ENCODE measurements at regions not wholly inside any gene's neighbourhood (a gene's known extent, or its start where the extent isn't known, plus 50 kb on each side); places are given as distances from the start of the nearest gene placed in this dataset.

DNA sequence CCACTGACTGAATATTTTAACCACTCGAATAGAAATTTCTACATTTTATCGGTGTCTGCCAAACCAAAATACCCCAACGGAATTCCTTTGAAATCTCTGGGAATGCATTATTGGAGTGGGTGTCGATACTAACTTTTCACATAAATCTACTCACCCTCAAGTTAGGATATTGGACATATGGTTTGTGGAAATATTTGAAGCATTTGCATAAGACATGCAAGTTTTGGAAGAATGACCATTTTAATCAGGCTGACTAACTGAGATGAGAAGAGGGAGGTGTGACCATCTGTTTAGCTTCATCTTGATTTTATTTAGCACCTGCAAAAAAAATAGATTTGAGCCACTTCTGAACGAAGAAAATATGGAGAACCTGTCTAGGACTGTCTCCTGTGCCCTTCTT is 61.2 kb downstream of the KLF6 start:
- no peak overlapping the region for H3K27ac ChIP-seq (ENCODE audit: low read depth, low read length)
- 69 to 84% (median 75%) methylated on average over 5 of the region's 5 CpGs for WGBS, 3 donors

- 38 to 80% (median 48%) methylated on average over 8 of the region's 8 CpGs for WGBS, 3 donors
- H3K27ac ChIP-seq (ENCODE audit: low read depth, low read length), result no peak overlapping the region
Observed at GRCh38 chr10:3720228-3721019, 64.6 kb downstream of the KLF6 start.

- no peak overlapping the region for H3K27ac ChIP-seq (ENCODE audit: low read depth, low read length)
- WGBS, 3 donors, result 60 to 93% (median 91%) methylated on average over 16 to 17 of the region's 17 CpGs
Observed at GRCh38 chr10:3719024-3719843, 65.8 kb downstream of the KLF6 start.

DNA sequence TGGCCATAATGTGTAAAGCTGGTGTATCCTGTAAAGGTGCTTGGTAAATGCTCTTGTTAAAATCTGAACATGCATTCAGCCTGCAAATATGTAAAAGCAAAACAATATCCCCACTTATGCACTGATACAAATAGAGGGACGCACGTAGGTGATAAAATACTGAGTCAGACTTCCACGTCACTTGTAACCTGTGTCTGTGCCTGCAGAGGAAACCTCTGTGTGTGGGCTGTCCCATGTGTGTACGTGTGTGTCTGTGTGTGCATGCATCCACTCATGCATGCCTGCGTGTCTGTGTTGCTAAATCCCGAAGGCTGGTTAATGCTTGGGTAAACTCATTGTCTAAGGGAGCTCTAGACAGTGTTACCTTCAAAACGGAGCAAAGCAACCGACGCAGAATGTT is 68.9 kb downstream of the KLF6 start:
- H3K27ac ChIP-seq (ENCODE audit: low read depth, low read length), result no peak overlapping the region
- 81 to 95% (median 90%) methylated on average over 9 of the region's 9 CpGs for WGBS, 3 donors

- WGBS, 3 donors, result 75 to 90% (median 84%) methylated on average over 2 of the region's 2 CpGs
- H3K27ac ChIP-seq (ENCODE audit: low read depth, low read length), result no peak overlapping the region
Observed at GRCh38 chr10:3714967-3715366, 70.0 kb downstream of the KLF6 start.

GRCh38 chr10:3714531-3714930 is 70.5 kb downstream of the KLF6 start:
- no peak overlapping the region for H3K27ac ChIP-seq (ENCODE audit: low read depth, low read length)
- WGBS, 3 donors, result 80 to 86% (median 82%) methylated on average over 6 of the region's 6 CpGs

DNA sequence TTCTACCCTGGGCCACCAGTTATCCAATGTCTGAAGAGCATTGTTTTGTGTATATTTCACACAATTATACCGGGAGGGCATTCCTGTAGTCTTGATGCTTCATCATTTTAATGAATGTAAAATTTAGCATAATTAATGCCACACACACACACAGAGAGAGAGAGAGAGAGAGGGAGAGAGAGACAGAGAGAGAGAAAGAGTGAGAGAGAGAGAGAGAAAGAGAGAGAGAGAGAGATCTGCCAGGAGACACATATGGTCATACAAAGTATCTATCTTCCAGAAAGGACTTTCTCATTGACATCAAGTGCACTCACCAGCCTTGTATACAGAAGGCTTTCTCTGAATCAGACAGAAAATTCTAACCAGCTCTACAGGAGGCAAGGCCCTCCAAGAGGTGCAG is 72.3 kb downstream of the KLF6 start:
- 95 to 100% (median 97%) methylated on average over 1 of the region's 1 CpG for WGBS, 3 donors
- H3K27ac ChIP-seq (ENCODE audit: low read depth, low read length), result no peak overlapping the region

DNA sequence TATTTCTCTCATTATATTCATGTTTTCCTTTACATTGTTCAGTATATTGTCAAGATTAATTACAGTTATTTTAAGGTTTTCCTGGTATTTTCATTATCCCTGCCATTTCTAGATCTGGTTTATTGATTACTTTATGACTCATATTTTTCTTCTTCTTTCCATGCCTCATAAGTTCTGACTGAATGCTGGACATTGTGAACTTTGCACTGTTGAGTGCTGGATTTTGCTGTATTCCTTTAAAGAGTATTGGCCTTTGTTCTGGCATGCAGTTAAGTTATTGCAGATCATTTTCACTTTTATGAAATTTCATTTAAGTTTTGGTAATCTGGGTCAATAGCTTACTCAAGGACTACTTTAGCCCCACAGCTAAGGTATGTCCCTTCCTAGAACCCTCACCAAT is 73.1 kb downstream of the KLF6 start:
- no peak overlapping the region for H3K27ac ChIP-seq (ENCODE audit: low read depth, low read length)

- WGBS, 3 donors, result 63 to 85% (median 78%) methylated on average over 3 of the region's 3 CpGs
- no peak overlapping the region for H3K27ac ChIP-seq (ENCODE audit: low read depth, low read length)
Observed at GRCh38 chr10:3710764-3711163, 74.2 kb downstream of the KLF6 start.

DNA sequence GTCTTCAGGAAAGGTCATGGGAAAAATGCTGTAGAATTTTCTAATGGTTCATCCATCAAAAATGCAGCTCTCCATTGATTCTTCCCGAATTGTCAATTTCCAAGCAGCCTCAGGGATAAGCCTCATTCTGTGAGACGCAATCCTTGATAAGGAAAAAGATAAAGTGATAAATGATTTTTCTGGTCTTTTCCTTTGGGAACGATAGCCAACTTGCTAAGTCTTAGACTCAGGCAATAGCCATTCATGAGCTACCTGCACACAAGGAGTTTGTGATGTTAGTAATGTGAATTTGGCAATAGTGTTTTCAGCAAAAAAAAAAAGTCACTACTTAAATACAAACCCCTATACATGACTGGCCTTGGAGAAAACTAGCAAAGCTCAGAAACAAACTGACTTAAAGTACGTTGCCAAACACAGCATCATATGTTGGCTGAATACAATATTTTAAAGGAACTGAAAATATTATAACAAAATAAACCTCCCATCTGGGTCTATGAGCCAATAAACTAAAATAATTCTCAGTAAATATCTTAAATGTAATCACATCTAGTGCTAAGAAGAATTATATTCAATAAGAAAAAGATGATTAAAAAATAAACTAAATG is 75.5 kb downstream of the KLF6 start:
- WGBS, 3 donors, result 29 to 84% (median 80%) methylated on average over 4 of the region's 4 CpGs
- no peak overlapping the region for H3K27ac ChIP-seq (ENCODE audit: low read depth, low read length)

GRCh38 chr10:3708852-3709251 is 76.2 kb downstream of the KLF6 start:
- 43 to 69% (median 68%) methylated on average over 6 of the region's 6 CpGs for WGBS, 3 donors
- H3K27ac ChIP-seq (ENCODE audit: low read depth, low read length), result no peak overlapping the region

DNA sequence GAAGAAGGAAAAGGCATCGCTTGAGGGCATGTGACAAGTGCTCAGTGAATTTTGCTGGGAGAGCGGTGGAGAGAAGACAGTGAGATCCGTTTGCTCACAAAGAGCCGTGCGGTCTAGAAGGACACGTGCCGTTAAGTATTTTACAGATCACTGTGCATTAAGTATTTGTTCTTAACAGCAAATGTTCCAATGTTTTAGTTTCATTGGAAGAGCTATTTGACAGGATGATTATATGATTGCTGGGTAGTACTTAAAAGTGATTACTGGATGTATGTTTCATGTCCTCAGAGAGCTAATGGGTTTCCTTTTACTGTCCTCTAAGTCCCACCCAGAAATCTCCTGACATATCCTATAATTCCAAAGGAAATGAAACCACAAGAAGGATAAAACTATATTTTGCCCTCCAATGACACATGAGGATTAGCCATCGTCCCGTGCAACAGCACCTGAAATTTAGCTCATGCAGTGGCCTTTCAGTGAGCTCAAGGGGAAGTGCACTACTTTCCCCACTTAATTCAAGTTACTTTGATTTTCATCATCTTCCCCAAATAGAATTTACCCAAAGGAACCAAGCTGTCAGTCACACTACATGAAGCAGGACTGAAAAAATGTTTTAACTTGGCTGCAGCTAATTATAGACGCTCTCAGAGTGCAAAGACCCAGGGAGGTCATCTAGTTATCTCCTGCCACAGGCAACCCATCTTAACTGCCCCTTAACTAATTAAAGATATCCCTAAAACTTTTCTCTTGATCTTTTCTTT is 80.3 kb downstream of the KLF6 start:
- no peak overlapping the region for H3K27ac ChIP-seq (ENCODE audit: low read depth, low read length)
- 84 to 90% (median 86%) methylated on average over 10 of the region's 10 CpGs for WGBS, 3 donors

GRCh38 chr10:3702569-3702968 is 82.4 kb downstream of the KLF6 start:
- WGBS, 3 donors, result 35 to 96% (median 96%) methylated on average over 1 of the region's 1 CpG
- no peak overlapping the region for H3K27ac ChIP-seq (ENCODE audit: low read depth, low read length)

- no peak overlapping the region for H3K27ac ChIP-seq (ENCODE audit: low read depth, low read length)
Observed at GRCh38 chr10:3702056-3702546, 82.9 kb downstream of the KLF6 start.

DNA sequence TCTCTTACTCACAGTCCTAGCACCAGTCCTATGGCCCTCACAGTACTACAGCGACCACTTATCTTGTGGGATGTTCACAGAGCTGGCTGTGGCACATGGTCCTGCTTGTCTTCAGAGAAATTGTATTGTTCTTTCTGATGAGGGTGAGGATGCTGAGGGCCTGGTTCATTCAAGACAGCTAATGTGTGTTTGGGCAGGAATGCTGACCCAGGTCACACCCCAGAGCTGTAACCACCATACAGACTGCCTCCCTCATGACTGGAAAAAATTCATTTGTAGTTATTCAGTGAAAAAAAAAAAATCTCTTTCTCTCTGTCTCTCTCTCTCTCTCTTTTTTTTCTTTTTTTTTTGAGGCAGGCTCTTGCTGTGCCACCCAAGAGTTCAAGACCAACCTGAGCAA is 83.5 kb downstream of the KLF6 start:
- no peak overlapping the region for H3K27ac ChIP-seq (ENCODE audit: low read depth, low read length)

More at GRCh38 chr10:3702056-3702546, 82.9 kb downstream of the KLF6 start:
- 73 to 90% (median 88%) methylated on average over 11 of the region's 11 CpGs for WGBS, 3 donors

GRCh38 chr10:3700531-3701076 is 84.4 kb downstream of the KLF6 start:
- 57 to 77% (median 59%) methylated on average over 3 of the region's 3 CpGs for WGBS, 3 donors
- H3K27ac ChIP-seq (ENCODE audit: low read depth, low read length), result no peak overlapping the region

More for the DNA sequence above, 83.5 kb downstream of the KLF6 start:
- WGBS, 3 donors, result 90 to 98% (median 96%) methylated on average over 1 of the region's 1 CpG

GRCh38 chr10:3699916-3700315 is 85.1 kb downstream of the KLF6 start:
- H3K27ac ChIP-seq (ENCODE audit: low read depth, low read length), result no peak overlapping the region
- 78 to 88% (median 88%) methylated on average over 5 of the region's 5 CpGs for WGBS, 3 donors

GRCh38 chr10:3698312-3698711 is 86.7 kb downstream of the KLF6 start:
- WGBS, 3 donors, result 79 to 94% (median 91%) methylated on average over 1 of the region's 1 CpG
- no peak overlapping the region for H3K27ac ChIP-seq (ENCODE audit: low read depth, low read length)

Data from adipose tissue (tissue), 3 donors.